WTC11 (cell line): ENCODE measurements at regions not wholly inside any gene's neighbourhood (a gene's known extent, or its start where the extent isn't known, plus 50 kb on each side); places are given as distances from the start of the nearest gene placed in this dataset.

Source experiments
- CBFB ChIP-seq: sonication (generic); formaldehyde crosslinking; IDR thresholded peaks from 2 replicates; pipeline ENCODE4 v1.8.1; 2022; ENCODE audit warnings: mild to moderate bottlenecking, low read depth, missing genetic modification reagents
- CREB1 ChIP-seq: sonication (generic); formaldehyde crosslinking; IDR thresholded peaks from 2 replicates; pipeline ENCODE4 v1.8.0; 2023; ENCODE audit warnings: mild to moderate bottlenecking, missing genetic modification reagents
- CTCF ChIP-seq: fragments of 200-600 bp; IDR thresholded peaks from 2 replicates; pipeline ENCODE4 v1.8.0; 2022; ENCODE audit warnings: antibody characterized with exemption
- ELF4 ChIP-seq: sonication (generic); formaldehyde crosslinking; IDR thresholded peaks from 2 replicates; pipeline ENCODE4 v1.8.1; 2022; ENCODE audit warnings: low read depth, mild to moderate bottlenecking, moderate library complexity, missing genetic modification reagents
- EMX1 ChIP-seq: fragments of 250-450 bp; sonication (Bioruptor Pico); IDR thresholded peaks from 2 replicates; pipeline ENCODE4 v1.8.0; 2021; ENCODE audit warnings: mild to moderate bottlenecking
- ESRRA ChIP-seq: sonication (generic); formaldehyde crosslinking; IDR thresholded peaks from 2 replicates; pipeline ENCODE4 v1.8.1; 2022; ENCODE audit warnings: mild to moderate bottlenecking, missing genetic modification reagents, borderline replicate concordance
- FOXJ3 ChIP-seq: sonication (generic); formaldehyde crosslinking; IDR thresholded peaks from 2 replicates; pipeline ENCODE4 v1.9.0; 2021; ENCODE audit warnings: missing genetic modification reagents, mild to moderate bottlenecking, borderline replicate concordance
- IRF1 ChIP-seq: sonication (generic); formaldehyde crosslinking; IDR thresholded peaks from 2 replicates; pipeline ENCODE4 v1.8.0; 2023; ENCODE audit warnings: missing genetic modification reagents
- JUN ChIP-seq: sonication (generic); formaldehyde crosslinking; IDR thresholded peaks from 2 replicates; pipeline ENCODE4 v1.8.0; 2023; ENCODE audit warnings: mild to moderate bottlenecking, missing genetic modification reagents
- NR3C1 ChIP-seq: sonication (generic); formaldehyde crosslinking; conservative IDR thresholded peaks from 2 replicates; pipeline ENCODE4 v1.8.1; 2023; ENCODE audit warnings: low read depth, mild to moderate bottlenecking, missing genetic modification reagents
- SMAD3 ChIP-seq: sonication (generic); formaldehyde crosslinking; IDR thresholded peaks from 2 replicates; pipeline ENCODE4 v1.8.0; 2022; ENCODE audit warnings: missing genetic modification reagents, mild to moderate bottlenecking, borderline replicate concordance
- ZNF263 ChIP-seq: sonication (generic); formaldehyde crosslinking; IDR thresholded peaks from 2 replicates; pipeline ENCODE4 v1.8.1; 2022; ENCODE audit warnings: low read depth, mild to moderate bottlenecking, moderate library complexity, missing genetic modification reagents

GRCh38 chr2:72062336-72062735, 85.3 kb downstream of the CYP26B1 start:
- TF ChIP-seq CTCF (no peak), EMX1 (no peak), ZNF263 (CRISPR knock-in tag) (no peak), ELF4 (no peak), CBFB (no peak), CREB1 (CRISPR knock-in tag) (no peak), IRF1 (no peak), ESRRA (no peak), NR3C1 (no peak), FOXJ3 (CRISPR knock-in tag) (no peak), JUN (CRISPR knock-in tag) (no peak), SMAD3 (CRISPR knock-in tag) (no peak)
